GM11168 (cell line): ENCODE measurements at regions not wholly inside any gene's neighbourhood (a gene's known extent, or its start where the extent isn't known, plus 50 kb on each side); places are given as distances from the start of the nearest gene placed in this dataset.

Experiments
- in situ Hi-C: fragments of 300-500 bp; cut with MboI; formaldehyde crosslinking; loops from one replicate; pipeline ENCODE4 v1.12.0; 2022; ENCODE audit warnings: low sequenced_read_pairs; ENCODE audit not compliant: unreplicated experiment

- in situ Hi-C loops = no loop called here
These were observed 577.5 kb downstream of the BCL11B start for GRCh38 chr14:98694541-98694940.

GRCh38 chr14:98695809-98696208, 576.2 kb downstream of the BCL11B start:
- in situ Hi-C loops = no loop called here

- in situ Hi-C loops = no loop called here
These were observed 573.7 kb downstream of the BCL11B start for GRCh38 chr14:98698341-98698740.

- in situ Hi-C loops = no loop called here
These were observed 571.2 kb downstream of the BCL11B start for GRCh38 chr14:98700748-98701147.

- in situ Hi-C loops = no loop called here
These were observed 570.6 kb downstream of the BCL11B start for GRCh38 chr14:98701377-98701776.

- in situ Hi-C loops = no loop called here
These were observed 567.6 kb downstream of the BCL11B start for GRCh38 chr14:98704441-98704840.

GRCh38 chr14:98705871-98706300, 566.1 kb downstream of the BCL11B start:
- in situ Hi-C loops = no loop called here

GRCh38 chr14:98707522-98707921, 564.5 kb downstream of the BCL11B start:
- in situ Hi-C loops = no loop called here

- in situ Hi-C loops = no loop called here
These were observed 563.4 kb downstream of the BCL11B start for GRCh38 chr14:98708555-98708954.

GRCh38 chr14:98711453-98711852, 560.5 kb downstream of the BCL11B start:
- in situ Hi-C loops = no loop called here

- in situ Hi-C loops = no loop called here
These were observed 557.2 kb downstream of the BCL11B start for GRCh38 chr14:98714626-98715425.

- in situ Hi-C loops = no loop called here
These were observed 555.9 kb downstream of the BCL11B start for GRCh38 chr14:98716133-98716532.

- in situ Hi-C loops = no loop called here
These were observed 550.9 kb downstream of the BCL11B start for GRCh38 chr14:98721061-98721460.

GRCh38 chr14:98724734-98725133, 547.3 kb downstream of the BCL11B start:
- in situ Hi-C loops = no loop called here

- in situ Hi-C loops = no loop called here
These were observed 546.8 kb downstream of the BCL11B start for GRCh38 chr14:98725191-98725590.

GRCh38 chr14:98725676-98726075, 546.3 kb downstream of the BCL11B start:
- in situ Hi-C loops = no loop called here

GRCh38 chr14:98726585-98727405, 545.2 kb downstream of the BCL11B start:
- in situ Hi-C loops = no loop called here

- in situ Hi-C loops = no loop called here
These were observed 544.0 kb downstream of the BCL11B start for GRCh38 chr14:98728024-98728423.

GRCh38 chr14:98728836-98729235, 543.2 kb downstream of the BCL11B start:
- in situ Hi-C loops = no loop called here

- in situ Hi-C loops = no loop called here
These were observed 540.7 kb downstream of the BCL11B start for GRCh38 chr14:98731286-98731685.

GRCh38 chr14:98731701-98732100, 540.3 kb downstream of the BCL11B start:
- in situ Hi-C loops = no loop called here
